A549 (cell line): ENCODE measurements at regions not wholly inside any gene's neighbourhood (a gene's known extent, or its start where the extent isn't known, plus 50 kb on each side); places are given as distances from the start of the nearest gene placed in this dataset.

Experiments used
- ATAC-seq, 2 experiments: fragments of 200-7000 bp in 1 of 2; fragments of >200 bp in 1 of 2; cut with Nextera tagmentation in 1 of 2; cut with Tn5 transposase in 1 of 2; 3 replicates each; pipeline versions ENCODE4 v1.8.0 to v1.9.1; 2018 to 2020; ENCODE audit warnings: mild to moderate bottlenecking in 1 of 2, moderate library complexity in 1 of 2
- CTCF ChIA-PET: fragments of 300-600 bp; sonication (Branson Sonifier 250); formaldehyde crosslinking; extraction: SDS; loops from one replicate; lab custom pipeline; 2021; ENCODE audit warnings: antibody characterized with exemption, inconsistent platforms; lab: Yijun Ruan, JAX
- POLR2A ChIA-PET: fragments of 350-600 bp; formaldehyde crosslinking; extraction: SDS; loops from one replicate; lab custom pipeline; 2021; ENCODE audit warnings: antibody characterized with exemption, inconsistent platforms; lab: Yijun Ruan, JAX
- DNase-seq, 2 experiments: peaks; one replicate each; pipeline versions ENCODE4 v3.0.0 to v3.0.0-alpha.2; 2011 to 2016; ENCODE audit warnings: low read depth in 1 of 2, low spot score in 1 of 2
- FAIRE-seq: peaks from 2 replicates; lab custom pipeline; 2011; peaks lifted over from hg19 to GRCh38; lab: Jason Lieb, UNC
- H3K27ac ChIP-seq, 2 experiments: fragments of >200 bp; sonication (Bioruptor Twin); formaldehyde crosslinking; 3 replicates each; pipeline ENCODE4 v1.5.1; 2016 to 2017
- H3K4me1 ChIP-seq: fragments of >200 bp; sonication (Bioruptor Twin); formaldehyde crosslinking; 3 replicates; pipeline ENCODE4 v1.6.1; 2016
- H3K4me2 ChIP-seq: fragments of >200 bp; sonication (Bioruptor Twin); formaldehyde crosslinking; 3 replicates; pipeline ENCODE4 v1.6.1; 2016
- H3K4me3 ChIP-seq: fragments of >200 bp; sonication (Bioruptor Twin); formaldehyde crosslinking; 3 replicates; pipeline ENCODE4 v1.5.1; 2016
- H3K9me3 ChIP-seq: fragments of >200 bp; sonication (Bioruptor Twin); formaldehyde crosslinking; 3 replicates; pipeline ENCODE4 v1.6.1; 2016
- BHLHE40 ChIP-seq: IDR thresholded peaks from 2 replicates; pipeline ENCODE4 v1.6.1; 2012; ENCODE audit warnings: low read depth, low read length, inconsistent platforms
- EHF ChIP-seq: fragments of 250-450 bp; sonication (Bioruptor Pico); IDR thresholded peaks from 2 replicates; pipeline ENCODE4 v1.5.0; 2020; ENCODE audit warnings: mild to moderate bottlenecking
- EHMT2 ChIP-seq: fragments of 200-600 bp; sonication (generic); IDR thresholded peaks from 2 replicates; pipeline ENCODE4 v1.6.1; 2016; ENCODE audit warnings: antibody characterized with exemption, low read depth, mild to moderate bottlenecking, moderate library complexity
- ESRRA ChIP-seq: fragments of 150-350 bp; IDR thresholded peaks from 2 replicates; pipeline ENCODE4 v1.6.1; 2014; ENCODE audit warnings: mild to moderate bottlenecking, low read length, borderline replicate concordance
- FOSB ChIP-seq: fragments of 250-450 bp; sonication (Bioruptor Pico); IDR thresholded peaks from 2 replicates; pipeline ENCODE4 v1.5.0; 2020; ENCODE audit warnings: mild to moderate bottlenecking, moderate library complexity
- FOXS1 ChIP-seq: fragments of 250-450 bp; sonication (Bioruptor Pico); IDR thresholded peaks from 2 replicates; pipeline ENCODE4 v1.5.0; 2020; ENCODE audit warnings: mild to moderate bottlenecking, moderate library complexity
- GATA3 ChIP-seq: IDR thresholded peaks from 2 replicates; pipeline ENCODE4 v1.6.1; 2012; ENCODE audit warnings: borderline replicate concordance
- HDAC2 ChIP-seq: fragments of 200-600 bp; sonication (generic); IDR thresholded peaks from 2 replicates; pipeline ENCODE4 v1.6.1; 2016
- HEYL ChIP-seq: fragments of 250-450 bp; sonication (Bioruptor Pico); IDR thresholded peaks from 2 replicates; pipeline ENCODE4 v1.8.0; 2021; ENCODE audit warnings: mild to moderate bottlenecking, moderate library complexity
- HOXB5 ChIP-seq: fragments of 250-450 bp; sonication (Bioruptor Pico); IDR thresholded peaks from 2 replicates; pipeline ENCODE4 v1.5.0; 2020; ENCODE audit warnings: mild to moderate bottlenecking, moderate library complexity
- JUNB ChIP-seq: fragments of >200 bp; sonication (Bioruptor Twin); formaldehyde crosslinking; IDR thresholded peaks from 2 replicates; pipeline ENCODE4 v1.6.1; 2016
- KDM1A ChIP-seq: fragments of 200-600 bp; sonication (generic); IDR thresholded peaks from 2 replicates; pipeline ENCODE4 v1.6.1; 2016; ENCODE audit warnings: low read depth, mild to moderate bottlenecking
- KDM5A ChIP-seq: fragments of 200-600 bp; sonication (generic); IDR thresholded peaks from 2 replicates; pipeline ENCODE4 v1.6.1; 2016; ENCODE audit warnings: antibody characterized with exemption, mild to moderate bottlenecking
- MAFK ChIP-seq: fragments of 450-650 bp; IDR thresholded peaks from 2 replicates; pipeline ENCODE4 v1.6.1; 2014; ENCODE audit not compliant: partially characterized antibody
- MAX ChIP-seq: IDR thresholded peaks from 2 replicates; pipeline ENCODE4 v1.6.1; 2012
- PHF8 ChIP-seq: fragments of 200-600 bp; sonication (generic); IDR thresholded peaks from 2 replicates; pipeline ENCODE4 v1.6.1; 2016; ENCODE audit warnings: low read depth, mild to moderate bottlenecking, antibody characterized with exemption, moderate library complexity, borderline replicate concordance
- POLR2A ChIP-seq: IDR thresholded peaks from 2 replicates; pipeline ENCODE4 v1.6.1; 2012; ENCODE audit warnings: mild to moderate bottlenecking, low read length
- POLR2AphosphoS2 ChIP-seq: conservative IDR thresholded peaks from 2 replicates; pipeline ENCODE4 v1.6.1; 2012; ENCODE audit warnings: low read length, improper control_type of control experiment, inconsistent platforms
- RARB ChIP-seq: fragments of 250-450 bp; sonication (Bioruptor Pico); IDR thresholded peaks from 2 replicates; pipeline ENCODE4 v1.8.0; 2021; ENCODE audit warnings: mild to moderate bottlenecking, moderate library complexity
- RNF2 ChIP-seq: fragments of 200-600 bp; sonication (generic); IDR thresholded peaks from 2 replicates; pipeline ENCODE4 v1.6.1; 2016; ENCODE audit warnings: low read depth, mild to moderate bottlenecking, antibody characterized with exemption, moderate library complexity, borderline replicate concordance
- SREBF2 ChIP-seq: fragments of 450-650 bp; IDR thresholded peaks from 2 replicates; pipeline ENCODE4 v1.6.1; 2014; ENCODE audit warnings: mild to moderate bottlenecking, moderate library complexity
- TP53 ChIP-seq: fragments of 250-450 bp; sonication (Bioruptor Pico); IDR thresholded peaks from 2 replicates; pipeline ENCODE4 v1.5.0; 2021; ENCODE audit warnings: mild to moderate bottlenecking, moderate library complexity
- ZSCAN20 ChIP-seq: fragments of 250-450 bp; sonication (Bioruptor Pico); IDR thresholded peaks from 2 replicates; pipeline ENCODE4 v1.8.0; 2022; ENCODE audit warnings: mild to moderate bottlenecking, moderate library complexity
- WGBS: methylation state at CpG from one replicate; pipeline ENCODE4 v1.1.6; 2017; ENCODE audit errors: missing lambda C conversion rate; 5-methylcytosine and 5-hydroxymethylcytosine counted together
- TF ChIP-seq, protein P1 (sequence below): IDR thresholded peaks from 2 replicates; pipeline ENCODE4 v1.6.1; 2012
- TF ChIP-seq, protein P2 (sequence below): fragments of 150-350 bp; IDR thresholded peaks from 2 replicates; pipeline ENCODE4 v1.6.1; 2014; ENCODE audit warnings: low read depth, mild to moderate bottlenecking, low read length
- TF ChIP-seq, protein P3 (sequence below): IDR thresholded peaks from 2 replicates; pipeline ENCODE4 v1.6.1; 2012; ENCODE audit warnings: low read depth, borderline replicate concordance
- TF ChIP-seq, protein P4 (sequence below): fragments of 450-650 bp; IDR thresholded peaks from 2 replicates; pipeline ENCODE4 v1.6.1; 2014; ENCODE audit warnings: antibody characterized with exemption

- H3K27ac ChIP-seq: no peak overlapping the region
- no peak overlapping the region for H3K4me2 ChIP-seq
- DNase-seq: no peak
- TF ChIP-seq RNF2 (no peak), EHF (no peak), FOSB (CRISPR knock-in tag) (no peak), KDM1A (no peak), EHMT2 (no peak), RARB (CRISPR knock-in tag) (no peak), TP53 (CRISPR knock-in tag) (no peak), SREBF2 (no peak), POLR2A (no peak), BHLHE40 (no peak), HEYL (no peak), JUNB (no peak)
- TF ChIP-seq, protein P1, sequence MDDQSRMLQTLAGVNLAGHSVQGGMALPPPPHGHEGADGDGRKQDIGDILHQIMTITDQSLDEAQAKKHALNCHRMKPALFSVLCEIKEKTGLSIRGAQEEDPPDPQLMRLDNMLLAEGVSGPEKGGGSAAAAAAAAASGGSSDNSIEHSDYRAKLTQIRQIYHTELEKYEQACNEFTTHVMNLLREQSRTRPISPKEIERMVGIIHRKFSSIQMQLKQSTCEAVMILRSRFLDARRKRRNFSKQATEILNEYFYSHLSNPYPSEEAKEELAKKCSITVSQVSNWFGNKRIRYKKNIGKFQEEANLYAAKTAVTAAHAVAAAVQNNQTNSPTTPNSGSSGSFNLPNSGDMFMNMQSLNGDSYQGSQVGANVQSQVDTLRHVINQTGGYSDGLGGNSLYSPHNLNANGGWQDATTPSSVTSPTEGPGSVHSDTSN: no peak
- TF ChIP-seq, protein P2, sequence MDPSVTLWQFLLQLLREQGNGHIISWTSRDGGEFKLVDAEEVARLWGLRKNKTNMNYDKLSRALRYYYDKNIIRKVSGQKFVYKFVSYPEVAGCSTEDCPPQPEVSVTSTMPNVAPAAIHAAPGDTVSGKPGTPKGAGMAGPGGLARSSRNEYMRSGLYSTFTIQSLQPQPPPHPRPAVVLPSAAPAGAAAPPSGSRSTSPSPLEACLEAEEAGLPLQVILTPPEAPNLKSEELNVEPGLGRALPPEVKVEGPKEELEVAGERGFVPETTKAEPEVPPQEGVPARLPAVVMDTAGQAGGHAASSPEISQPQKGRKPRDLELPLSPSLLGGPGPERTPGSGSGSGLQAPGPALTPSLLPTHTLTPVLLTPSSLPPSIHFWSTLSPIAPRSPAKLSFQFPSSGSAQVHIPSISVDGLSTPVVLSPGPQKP: no peak
- ATAC-seq: no peak
- H3K9me3 ChIP-seq: no peaks in the 10 kb centered on the region
- 7% methylated on average over 1 of the region's 1 CpG for WGBS
- ChIA-PET POLR2A (no interaction called here), CTCF (no interaction called here)
- H3K4me1 ChIP-seq: no peaks in the 10 kb centered on the region
- no peak overlapping the region for H3K4me3 ChIP-seq
- no peak for FAIRE-seq
These were observed 1101.0 kb downstream of the ROBO2 start for GRCh38 chr3:78140866-78141265.

DNA sequence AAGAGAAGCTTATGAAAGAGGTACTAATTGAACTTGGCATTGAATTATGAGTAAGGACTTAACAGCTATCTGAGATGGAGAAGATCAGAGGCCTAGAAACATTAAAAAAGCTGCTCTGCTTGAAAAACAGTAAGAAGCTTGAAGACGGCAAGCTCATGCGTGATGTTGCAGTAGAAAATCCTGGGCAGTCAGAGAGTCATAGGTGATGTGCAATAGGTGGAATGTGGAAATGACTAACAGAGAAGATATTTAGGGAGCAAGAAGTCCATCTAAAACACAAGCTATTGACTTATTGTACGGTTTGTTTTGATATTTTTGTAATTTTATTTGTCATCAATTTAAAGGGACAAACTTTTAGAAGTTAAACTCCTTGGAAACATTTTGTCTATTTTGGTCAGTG lies 1101.4 kb downstream of the ROBO2 start:
- no peak for DNase-seq
- Histone ChIP-seq H3K27ac (no peak overlapping the region), H3K4me2 (no peak overlapping the region), H3K4me3 (no peak overlapping the region), H3K4me1 (no peaks in the 10 kb centered on the region)
- WGBS: 39% methylated on average over 3 of the region's 3 CpGs
- POLR2A ChIA-PET: no interaction called here
- CTCF ChIA-PET: no interaction called here
- no peak for TF ChIP-seq RARB (CRISPR knock-in tag)
- no peak for TF ChIP-seq PHF8
- TF ChIP-seq, protein P3, sequence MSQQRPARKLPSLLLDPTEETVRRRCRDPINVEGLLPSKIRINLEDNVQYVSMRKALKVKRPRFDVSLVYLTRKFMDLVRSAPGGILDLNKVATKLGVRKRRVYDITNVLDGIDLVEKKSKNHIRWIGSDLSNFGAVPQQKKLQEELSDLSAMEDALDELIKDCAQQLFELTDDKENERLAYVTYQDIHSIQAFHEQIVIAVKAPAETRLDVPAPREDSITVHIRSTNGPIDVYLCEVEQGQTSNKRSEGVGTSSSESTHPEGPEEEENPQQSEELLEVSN: no peak
- TF ChIP-seq EHMT2: no peak
- no peak for TF ChIP-seq MAFK
- TF ChIP-seq, protein P2: no peak
- TF ChIP-seq MAX: no peak
- TF ChIP-seq FOXS1 (CRISPR knock-in tag): no peak
- TF ChIP-seq KDM5A: no peak
- TF ChIP-seq RNF2: no peak
- TF ChIP-seq ESRRA: no peak
- no peak for TF ChIP-seq KDM1A
- TF ChIP-seq HEYL: no peak
- no peak for TF ChIP-seq POLR2AphosphoS2
- no peak for TF ChIP-seq GATA3
- no peak for TF ChIP-seq HOXB5 (CRISPR knock-in tag)
- TF ChIP-seq, protein P4, sequence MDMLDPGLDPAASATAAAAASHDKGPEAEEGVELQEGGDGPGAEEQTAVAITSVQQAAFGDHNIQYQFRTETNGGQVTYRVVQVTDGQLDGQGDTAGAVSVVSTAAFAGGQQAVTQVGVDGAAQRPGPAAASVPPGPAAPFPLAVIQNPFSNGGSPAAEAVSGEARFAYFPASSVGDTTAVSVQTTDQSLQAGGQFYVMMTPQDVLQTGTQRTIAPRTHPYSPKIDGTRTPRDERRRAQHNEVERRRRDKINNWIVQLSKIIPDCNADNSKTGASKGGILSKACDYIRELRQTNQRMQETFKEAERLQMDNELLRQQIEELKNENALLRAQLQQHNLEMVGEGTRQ: no peak
- no peak for TF ChIP-seq ZSCAN20 (CRISPR knock-in tag)
- no peak for TF ChIP-seq HDAC2
- TF ChIP-seq, all 56 proteins: peak for 0
- ATAC-seq: no peak
- FAIRE-seq: no peak
- no peaks in the 10 kb centered on the region for H3K9me3 ChIP-seq
